Spinal cord (tissue), 9 donors: ENCODE measurements at regions not wholly inside any gene's neighbourhood (a gene's known extent, or its start where the extent isn't known, plus 50 kb on each side); places are given as distances from the start of the nearest gene placed in this dataset.

Experiments
- DNase-seq, 6 donors: peaks; one replicate each; pipeline versions ENCODE4 v3.0.0 to v3.0.0-alpha.2; 2013 to 2015; ENCODE audit warnings: low spot score in 6 of 6, low read depth in 4 of 6
- H3K27ac ChIP-seq: one replicate; pipeline ENCODE4 v1.5.1; 2013; ENCODE audit warnings: low read depth, low read length, control low read depth
- H3K27me3 ChIP-seq: one replicate; pipeline ENCODE4 v1.6.1; 2013; ENCODE audit warnings: low read length; ENCODE audit not compliant: control insufficient read depth, insufficient read depth
- H3K36me3 ChIP-seq: one replicate; pipeline ENCODE4 v1.6.1; 2013; ENCODE audit warnings: low read length; ENCODE audit not compliant: control insufficient read depth, insufficient read depth
- H3K4me1 ChIP-seq: one replicate; pipeline ENCODE4 v1.6.1; 2013; ENCODE audit warnings: low read length; ENCODE audit not compliant: control insufficient read depth, insufficient read depth
- H3K4me3 ChIP-seq: one replicate; pipeline ENCODE4 v1.5.1; 2013; ENCODE audit warnings: low read depth, low read length, control low read depth
- H3K9me3 ChIP-seq: one replicate; pipeline ENCODE4 v1.6.1; 2013; ENCODE audit warnings: low read length; ENCODE audit not compliant: control insufficient read depth, insufficient read depth
- WGBS: methylation state at CpG from one replicate; pipeline ENCODE4 v1.1.5; 2013; ENCODE audit warnings: missing lambda C conversion rate; ENCODE audit not compliant: insufficient coverage; 5-methylcytosine and 5-hydroxymethylcytosine counted together
- donor health status: healthy.

- Histone ChIP-seq H3K27me3 (no peaks in the 10 kb centered on the region), H3K27ac (no peak overlapping the region), H3K4me1 (no peaks in the 10 kb centered on the region), H3K9me3 (no peaks in the 10 kb centered on the region), H3K36me3 (no peaks in the 10 kb centered on the region), H3K4me3 (no peak overlapping the region)
- WGBS: no CpG with 5 or more reads among the region's 2 CpGs
- no peak for DNase-seq
Observed at GRCh38 chr11:38095268-38095667, 1497.2 kb upstream of the RAG2 start.

DNA sequence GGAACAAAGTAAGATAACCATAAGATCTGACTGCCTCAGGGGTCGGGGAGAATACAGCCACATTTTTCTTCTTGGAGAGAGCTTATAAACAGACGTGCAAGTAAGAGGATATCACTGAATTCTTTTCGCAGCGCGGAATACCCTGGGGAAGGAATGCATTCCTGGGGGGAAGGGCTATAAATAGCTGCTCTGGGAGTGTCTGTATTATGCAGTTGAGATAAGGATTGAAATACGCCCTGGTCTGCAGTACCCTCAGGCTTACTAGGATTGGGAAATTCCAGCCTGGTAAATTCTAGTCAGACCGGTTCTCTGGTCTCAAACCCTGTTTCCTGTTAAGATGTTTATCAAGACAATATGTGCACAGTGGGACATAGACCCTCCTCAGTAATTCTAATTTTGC lies 1491.7 kb upstream of the RAG2 start:
- Histone ChIP-seq H3K4me3 (no peak overlapping the region), H3K27me3 (no peaks in the 10 kb centered on the region), H3K9me3 (no peaks in the 10 kb centered on the region), H3K4me1 (no peaks in the 10 kb centered on the region), H3K36me3 (no peaks in the 10 kb centered on the region), H3K27ac (no peak overlapping the region)
- WGBS: 95% methylated on average over 6 of the region's 7 CpGs
- DNase-seq: no peak

DNA sequence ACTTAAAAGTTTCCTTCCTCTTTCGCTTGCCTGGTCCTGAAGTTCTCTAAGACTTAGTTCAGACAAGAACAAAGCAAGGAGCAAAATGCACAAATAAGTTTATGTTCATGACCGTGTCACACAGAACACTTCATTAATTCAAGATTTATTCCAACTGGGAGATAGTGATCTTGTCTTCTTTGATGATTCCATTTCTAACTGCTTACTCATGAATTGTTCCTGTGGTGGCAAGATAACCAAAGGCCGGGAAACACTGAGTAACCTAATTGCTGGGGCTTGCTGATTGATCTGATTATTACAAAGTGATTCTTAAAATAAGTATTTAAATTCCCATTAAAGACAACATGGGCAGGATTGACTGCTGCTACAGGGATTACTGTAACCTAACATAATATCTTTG lies 1462.9 kb upstream of the RAG2 start:
- no peaks in the 10 kb centered on the region for H3K36me3 ChIP-seq
- H3K4me3 ChIP-seq: no peak overlapping the region

DNA sequence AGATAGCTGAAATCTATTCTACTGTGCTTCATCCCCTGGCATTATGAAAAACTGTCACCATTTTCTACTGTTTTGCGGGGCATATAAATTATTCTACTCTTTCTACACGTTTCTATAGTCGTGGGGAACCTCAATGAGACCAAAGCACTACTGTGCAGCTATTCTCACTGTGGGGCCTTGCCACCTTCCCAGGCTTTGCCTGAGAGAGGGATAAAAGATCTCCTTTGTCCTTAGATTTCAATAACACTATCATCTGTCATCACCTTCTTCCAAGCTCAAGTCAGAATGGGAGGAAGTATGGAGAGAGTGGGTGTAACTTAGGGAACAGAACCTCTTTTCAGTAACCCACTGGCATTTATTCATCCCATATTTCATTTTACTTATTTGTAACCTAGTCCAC lies 1462.1 kb upstream of the RAG2 start:
- Histone ChIP-seq H3K36me3 (no peaks in the 10 kb centered on the region), H3K9me3 (no peaks in the 10 kb centered on the region), H3K27ac (no peak overlapping the region), H3K4me3 (no peak overlapping the region), H3K27me3 (no peaks in the 10 kb centered on the region), H3K4me1 (no peaks in the 10 kb centered on the region)
- no CpG with 5 or more reads among the region's 3 CpGs for WGBS
- DNase-seq: no peak

More for the DNA sequence above, 1462.9 kb upstream of the RAG2 start:
- WGBS: 90% methylated on average over 1 of the region's 3 CpGs
- Histone ChIP-seq H3K27ac (no peak overlapping the region), H3K27me3 (no peaks in the 10 kb centered on the region), H3K4me1 (no peaks in the 10 kb centered on the region), H3K9me3 (no peaks in the 10 kb centered on the region)
- DNase-seq: no peak

DNA sequence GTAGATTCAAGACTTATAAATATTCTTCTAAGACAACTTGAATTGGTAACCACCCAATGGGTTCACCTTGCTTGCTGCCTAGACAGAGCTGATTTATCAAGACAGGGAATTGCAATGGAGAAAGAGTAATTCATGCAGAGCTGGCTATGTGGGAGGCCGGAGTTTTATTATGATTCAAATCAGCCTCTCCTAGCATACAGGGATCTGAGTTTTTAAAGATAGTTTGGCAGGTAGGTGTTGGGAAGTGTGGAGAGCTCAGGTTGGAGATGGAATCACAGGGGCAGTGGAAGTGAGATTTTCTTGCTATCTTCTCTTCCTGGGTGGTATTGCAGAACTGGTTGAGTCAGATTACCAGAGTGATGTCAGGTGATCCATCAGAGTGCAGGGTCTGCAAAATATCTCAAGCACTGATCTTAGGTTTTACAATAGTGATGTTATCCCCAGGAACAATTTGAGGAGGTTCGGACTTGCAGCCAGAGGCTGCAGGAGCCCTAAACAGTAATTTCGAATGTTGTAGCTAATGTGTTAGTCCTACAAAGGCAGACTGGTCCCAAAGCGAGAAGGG lies 1448.6 kb upstream of the RAG2 start:
- WGBS: 93% methylated on average over 3 of the region's 4 CpGs
- no peaks in the 10 kb centered on the region for H3K36me3 ChIP-seq
- no peaks in the 10 kb centered on the region for H3K27me3 ChIP-seq
- no peak for DNase-seq
- no peak overlapping the region for H3K27ac ChIP-seq
- H3K4me3 ChIP-seq: no peak overlapping the region
- no peaks in the 10 kb centered on the region for H3K9me3 ChIP-seq
- H3K4me1 ChIP-seq: no peaks in the 10 kb centered on the region

- no peak overlapping the region for H3K27ac ChIP-seq
- no peak overlapping the region for H3K4me3 ChIP-seq
- no peaks in the 10 kb centered on the region for H3K36me3 ChIP-seq
- no peaks in the 10 kb centered on the region for H3K27me3 ChIP-seq
- no peaks in the 10 kb centered on the region for H3K9me3 ChIP-seq
- DNase-seq: no peak
- WGBS: no CpG with 5 or more reads among the region's 3 CpGs
- H3K4me1 ChIP-seq: no peaks in the 10 kb centered on the region
Observed at GRCh38 chr11:38043060-38043459, 1445.0 kb upstream of the RAG2 start.

- Histone ChIP-seq H3K9me3 (no peaks in the 10 kb centered on the region), H3K4me3 (no peak overlapping the region), H3K36me3 (no peaks in the 10 kb centered on the region), H3K27me3 (no peaks in the 10 kb centered on the region), H3K27ac (no peak overlapping the region), H3K4me1 (no peaks in the 10 kb centered on the region)
- DNase-seq: no peak
- no CpG with 5 or more reads among the region's 2 CpGs for WGBS
Observed at GRCh38 chr11:38038777-38039176, 1440.7 kb upstream of the RAG2 start.

DNA sequence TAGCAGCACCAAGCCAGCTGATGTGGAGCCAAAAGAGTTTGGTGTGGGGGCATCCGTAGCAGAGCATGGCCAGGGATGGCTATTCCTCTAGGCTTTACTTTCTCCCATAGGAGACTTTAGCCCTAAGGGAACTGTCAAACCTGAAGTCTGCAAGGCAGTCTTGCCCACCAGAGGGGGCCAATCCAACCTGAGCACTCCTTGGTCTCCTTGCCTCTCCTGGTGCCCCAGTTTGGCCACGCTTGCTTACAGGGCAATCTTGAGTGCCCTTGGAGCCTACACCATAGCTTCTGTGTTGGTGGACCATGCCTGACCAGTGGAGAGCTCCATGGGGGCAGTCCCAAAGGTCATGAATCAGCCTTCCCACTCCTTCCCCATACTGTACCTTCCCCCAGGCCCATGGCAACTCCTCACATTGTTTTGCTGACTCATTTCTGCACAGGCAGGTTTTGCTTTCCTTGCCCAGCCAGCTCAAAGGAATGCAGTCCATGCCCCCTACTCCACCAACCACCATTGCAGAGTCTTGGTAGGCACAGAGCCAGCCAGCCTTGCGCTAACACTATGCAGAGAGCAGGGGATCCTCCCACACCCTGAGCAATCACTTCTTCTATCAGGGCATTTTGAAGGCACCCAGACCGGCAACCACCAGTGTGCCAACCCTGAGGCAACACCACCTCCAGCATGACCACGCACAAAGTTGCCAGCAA lies 1421.2 kb upstream of the RAG2 start:
- Histone ChIP-seq H3K36me3 (no peaks in the 10 kb centered on the region), H3K27me3 (no peaks in the 10 kb centered on the region), H3K4me3 (no peak overlapping the region), H3K4me1 (no peaks in the 10 kb centered on the region), H3K27ac (no peak overlapping the region), H3K9me3 (no peaks in the 10 kb centered on the region)
- no peak for DNase-seq
- WGBS: 92% methylated on average over 5 of the region's 5 CpGs

- DNase-seq: peak in 2 of 6 donors; percentile 15 to 45
- Histone ChIP-seq H3K27me3 (no peaks in the 10 kb centered on the region), H3K4me3 (no peak overlapping the region), H3K9me3 (no peaks in the 10 kb centered on the region), H3K36me3 (no peaks in the 10 kb centered on the region), H3K27ac (no peak overlapping the region), H3K4me1 (no peaks in the 10 kb centered on the region)
- WGBS: 83% methylated on average over 1 of the region's 1 CpG
Observed at GRCh38 chr11:38014405-38014804, 1416.4 kb upstream of the RAG2 start.

- no peaks in the 10 kb centered on the region for H3K36me3 ChIP-seq
- 100% methylated on average over 2 of the region's 8 CpGs for WGBS
- no peaks in the 10 kb centered on the region for H3K27me3 ChIP-seq
- H3K4me1 ChIP-seq: no peaks in the 10 kb centered on the region
- H3K9me3 ChIP-seq: no peaks in the 10 kb centered on the region
- no peak overlapping the region for H3K27ac ChIP-seq
- H3K4me3 ChIP-seq: no peak overlapping the region
- no peak for DNase-seq
Observed at GRCh38 chr11:38013157-38013556, 1415.1 kb upstream of the RAG2 start.
